ENCODE measurements at regions not wholly inside any gene's neighbourhood (a gene's known extent, or its start where the extent isn't known, plus 50 kb on each side); places are given as distances from the start of the nearest gene placed in this dataset.

DNA sequence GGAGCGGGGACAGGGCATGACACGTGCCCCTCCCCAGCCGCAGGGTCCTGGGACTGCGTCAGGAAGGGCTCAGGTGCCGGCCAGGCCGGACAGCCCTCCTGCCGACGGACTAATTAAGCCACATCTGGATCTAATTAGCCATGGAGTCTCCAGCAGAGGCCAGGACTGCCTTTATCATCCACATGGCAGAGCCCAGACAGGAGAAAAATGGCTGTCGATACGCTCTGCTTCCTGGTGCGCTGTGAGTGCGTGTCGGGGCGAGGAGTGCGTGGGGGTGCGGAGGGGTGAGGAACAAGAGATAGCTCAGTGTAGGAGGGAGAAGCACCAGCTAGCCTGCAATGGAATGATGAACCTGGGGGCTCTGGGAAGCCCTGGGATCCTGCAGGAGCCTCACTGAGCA lies 218.8 kb downstream of the IRF8 start:
- H3K36me3 Mint-ChIP-seq (ENCODE audit: low read depth): no peaks in the 10 kb centered on the region
- Histone ChIP-seq H3K9ac (ENCODE audit: extremely low read depth, low read length, poor library complexity, severe bottlenecking) (no peak overlapping the region), H3K27ac (ENCODE audit: low read depth, low read length) (no peak overlapping the region), H3K27me3 (ENCODE audit: control insufficient read depth, insufficient read depth, low read length, poor library complexity, severe bottlenecking) (peaks cover 27% of the 10 kb centered on the region), H3K9me3 (ENCODE audit: control insufficient read depth, low read length) (no peaks in the 10 kb centered on the region), H3K4me1 (ENCODE audit: control insufficient read depth, insufficient read depth, low read length) (no peaks in the 10 kb centered on the region), H3K36me3 (ENCODE audit: control insufficient read depth, insufficient read depth, low read length) (no peaks in the 10 kb centered on the region), H3K4me3 (ENCODE audit: low read length) (no peak overlapping the region)
- H3K4me1 Mint-ChIP-seq: peaks cover 2% of the 10 kb centered on the region
- no peaks in the 10 kb centered on the region for H3K9me3 Mint-ChIP-seq
- H3K4me3 Mint-ChIP-seq: no peak overlapping the region
- 81 to 91% methylated on average over 10 to 16 of the region's 16 CpGs for WGBS, 2 experiments (ENCODE audit: insufficient coverage in 1 of 2, insufficient read length in 1 of 2)
- TF ChIP-seq, protein P1, sequence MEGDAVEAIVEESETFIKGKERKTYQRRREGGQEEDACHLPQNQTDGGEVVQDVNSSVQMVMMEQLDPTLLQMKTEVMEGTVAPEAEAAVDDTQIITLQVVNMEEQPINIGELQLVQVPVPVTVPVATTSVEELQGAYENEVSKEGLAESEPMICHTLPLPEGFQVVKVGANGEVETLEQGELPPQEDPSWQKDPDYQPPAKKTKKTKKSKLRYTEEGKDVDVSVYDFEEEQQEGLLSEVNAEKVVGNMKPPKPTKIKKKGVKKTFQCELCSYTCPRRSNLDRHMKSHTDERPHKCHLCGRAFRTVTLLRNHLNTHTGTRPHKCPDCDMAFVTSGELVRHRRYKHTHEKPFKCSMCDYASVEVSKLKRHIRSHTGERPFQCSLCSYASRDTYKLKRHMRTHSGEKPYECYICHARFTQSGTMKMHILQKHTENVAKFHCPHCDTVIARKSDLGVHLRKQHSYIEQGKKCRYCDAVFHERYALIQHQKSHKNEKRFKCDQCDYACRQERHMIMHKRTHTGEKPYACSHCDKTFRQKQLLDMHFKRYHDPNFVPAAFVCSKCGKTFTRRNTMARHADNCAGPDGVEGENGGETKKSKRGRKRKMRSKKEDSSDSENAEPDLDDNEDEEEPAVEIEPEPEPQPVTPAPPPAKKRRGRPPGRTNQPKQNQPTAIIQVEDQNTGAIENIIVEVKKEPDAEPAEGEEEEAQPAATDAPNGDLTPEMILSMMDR (conservative IDR thresholded peaks at IDR 0.05): no peak
- DNase-seq: no peak
- H3K27ac Mint-ChIP-seq: no peak overlapping the region
- H3K27me3 Mint-ChIP-seq (ENCODE audit: insufficient read depth): peaks cover 14% of the 10 kb centered on the region

DNA sequence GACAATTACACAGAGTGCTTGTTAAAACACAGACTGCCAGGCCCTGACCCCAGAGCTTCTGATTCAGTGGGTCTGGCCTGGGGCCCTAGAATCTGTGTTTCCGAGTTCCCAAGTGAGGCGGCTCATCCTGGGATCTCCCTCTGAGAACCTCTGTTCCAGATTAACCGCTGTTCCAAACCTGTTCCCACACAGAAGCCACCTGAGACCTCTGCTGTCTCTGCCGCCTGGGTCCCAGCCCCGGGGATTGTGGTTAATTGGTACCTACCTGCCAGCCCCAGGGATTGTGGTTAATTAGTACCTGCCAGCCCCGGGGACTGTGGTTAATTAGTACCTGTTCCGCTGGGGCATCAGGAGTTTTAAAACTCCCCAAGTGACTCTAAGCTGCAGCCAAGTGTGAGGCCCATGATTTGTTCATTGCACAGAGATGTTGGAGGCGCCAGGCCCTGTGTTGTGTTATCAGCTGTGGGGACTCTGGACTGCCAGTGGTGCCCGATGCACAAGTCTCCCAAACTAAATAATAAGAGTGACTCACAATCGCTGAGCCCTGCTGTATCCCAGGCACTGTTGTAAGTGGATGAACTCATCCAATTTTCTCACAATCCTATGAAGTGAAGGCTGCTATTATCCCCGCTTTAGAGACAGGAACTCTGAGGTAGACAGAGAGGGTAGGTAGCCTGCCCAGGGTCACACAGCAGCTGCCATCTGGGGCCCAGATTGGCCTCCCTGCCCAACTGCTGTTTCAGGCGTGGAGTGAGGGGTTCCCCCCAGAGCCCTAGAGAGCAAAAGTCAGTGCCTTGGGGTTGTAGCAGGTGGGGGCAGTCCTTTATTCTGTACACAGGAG lies 219.7 kb downstream of the IRF8 start:
- Mint-ChIP-seq H3K27ac (no peak overlapping the region), H3K4me3 (no peak overlapping the region), H3K4me1 (peaks cover 2% of the 10 kb centered on the region), H3K9me3 (no peaks in the 10 kb centered on the region), H3K27me3 (ENCODE audit: insufficient read depth) (peaks cover 16% of the 10 kb centered on the region), H3K36me3 (ENCODE audit: low read depth) (no peaks in the 10 kb centered on the region)
- Histone ChIP-seq H3K9ac (ENCODE audit: extremely low read depth, low read length, poor library complexity, severe bottlenecking) (no peak overlapping the region), H3K9me3 (ENCODE audit: control insufficient read depth, low read length) (no peaks in the 10 kb centered on the region), H3K27ac (ENCODE audit: low read depth, low read length) (no peak overlapping the region), H3K4me1 (ENCODE audit: control insufficient read depth, insufficient read depth, low read length) (no peaks in the 10 kb centered on the region), H3K36me3 (ENCODE audit: control insufficient read depth, insufficient read depth, low read length) (no peaks in the 10 kb centered on the region), H3K27me3 (ENCODE audit: control insufficient read depth, insufficient read depth, low read length, poor library complexity, severe bottlenecking) (peaks cover 27% of the 10 kb centered on the region), H3K4me3 (ENCODE audit: low read length) (no peak overlapping the region)
- DNase-seq: no peak
- 79 to 82% methylated on average over 10 to 12 of the region's 12 CpGs for WGBS, 2 experiments (ENCODE audit: insufficient coverage in 1 of 2, insufficient read length in 1 of 2)
- TF ChIP-seq, protein P1 (conservative IDR thresholded peaks at IDR 0.05): no peak

DNA sequence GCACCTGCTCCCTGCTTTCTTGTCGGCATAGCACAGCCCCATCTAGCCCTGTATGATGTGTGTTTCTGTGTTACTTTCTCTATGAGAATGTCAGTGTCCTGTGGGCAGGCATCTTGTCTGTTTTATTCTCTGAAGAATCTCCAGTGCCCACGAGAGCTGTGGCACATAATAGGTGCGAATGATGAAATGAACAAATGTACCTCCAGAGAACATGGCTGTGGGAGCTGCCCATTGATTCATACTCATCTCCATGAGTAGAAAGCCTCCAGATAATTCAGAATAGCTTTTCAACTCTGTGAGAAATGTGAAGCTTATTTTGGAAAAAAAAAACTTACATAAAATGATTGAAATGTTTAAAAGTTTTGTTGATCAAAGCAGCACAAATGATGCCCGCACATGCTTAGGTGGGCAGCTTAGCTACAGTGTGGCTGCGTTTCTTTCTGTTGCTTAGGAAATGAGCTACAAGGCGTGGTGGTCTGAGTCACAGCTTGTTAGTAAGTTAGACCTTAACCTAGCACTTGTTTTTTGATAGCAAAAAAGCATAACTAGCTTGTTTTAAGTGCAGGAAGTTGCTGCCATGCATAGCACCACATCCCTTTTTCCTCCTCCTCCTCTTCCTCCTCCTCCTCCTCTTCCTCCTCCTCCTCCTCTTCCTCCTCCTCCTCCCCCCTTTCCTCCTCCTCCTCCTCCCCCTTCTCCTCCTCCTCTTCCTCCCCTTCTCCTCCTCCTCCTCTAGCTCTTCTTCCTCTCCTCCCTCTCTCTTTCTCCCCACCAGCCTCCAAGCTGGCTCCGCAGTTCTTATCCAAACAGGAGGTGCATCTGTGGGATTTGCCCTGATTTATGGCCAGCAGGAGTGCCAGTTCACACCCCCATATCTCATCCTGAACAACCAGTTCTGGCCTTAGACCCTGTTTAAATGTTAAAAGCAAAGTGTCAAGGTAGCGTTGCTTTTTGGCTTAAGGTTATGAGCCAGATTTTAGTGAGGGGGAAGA lies 221.5 kb downstream of the IRF8 start:
- no peak for DNase-seq
- Histone ChIP-seq H3K4me1 (ENCODE audit: control insufficient read depth, insufficient read depth, low read length) (no peaks in the 10 kb centered on the region), H3K36me3 (ENCODE audit: control insufficient read depth, insufficient read depth, low read length) (no peaks in the 10 kb centered on the region), H3K27ac (ENCODE audit: low read depth, low read length) (no peak overlapping the region), H3K27me3 (ENCODE audit: control insufficient read depth, insufficient read depth, low read length, poor library complexity, severe bottlenecking) (peaks cover 27% of the 10 kb centered on the region), H3K9me3 (ENCODE audit: control insufficient read depth, low read length) (no peaks in the 10 kb centered on the region), H3K9ac (ENCODE audit: extremely low read depth, low read length, poor library complexity, severe bottlenecking) (no peak overlapping the region), H3K4me3 (ENCODE audit: low read length) (no peak overlapping the region)
- Mint-ChIP-seq H3K36me3 (ENCODE audit: low read depth) (no peaks in the 10 kb centered on the region), H3K4me1 (peaks cover 2% of the 10 kb centered on the region), H3K27me3 (ENCODE audit: insufficient read depth) (peaks cover 16% of the 10 kb centered on the region), H3K4me3 (no peak overlapping the region), H3K9me3 (no peaks in the 10 kb centered on the region), H3K27ac (no peak overlapping the region)
- 85 to 87% methylated on average over 6 to 8 of the region's 8 CpGs for WGBS, 2 experiments (ENCODE audit: insufficient coverage in 1 of 2, insufficient read length in 1 of 2)
- TF ChIP-seq, protein P1 (conservative IDR thresholded peaks at IDR 0.05): no peak

Measured in endodermal cell (in vitro differentiated cells).